ENCODE measurements at regions not wholly inside any gene's neighbourhood (a gene's known extent, or its start where the extent isn't known, plus 50 kb on each side); places are given as distances from the start of the nearest gene placed in this dataset.

DNA sequence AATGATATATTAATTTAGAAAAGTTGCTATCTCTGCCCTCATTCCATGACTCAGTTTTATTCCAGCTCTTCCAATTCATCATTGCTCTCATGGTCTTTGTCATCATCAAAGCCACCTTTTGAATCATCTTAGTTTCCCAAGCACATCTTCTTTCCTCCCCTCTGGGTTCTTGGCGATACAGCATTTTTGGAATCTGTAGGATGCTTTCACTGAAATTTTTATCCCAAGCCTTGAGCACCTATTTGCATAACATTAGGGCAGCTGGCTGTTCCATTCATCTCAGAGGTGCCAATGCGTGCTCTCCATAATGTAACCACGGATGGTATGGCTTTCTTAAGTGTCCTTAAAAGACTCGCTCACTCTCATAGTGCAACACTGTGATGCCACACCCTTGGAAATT, 100.4 kb downstream of the SNX5 start:
- Histone ChIP-seq H3K79me2 (ENCODE audit: insufficient read depth, low read length) (no peaks in the 10 kb centered on the region), H4K8ac (replicated peaks; ENCODE audit: insufficient read length, low read depth, low read length) (no peak overlapping the region), H3K27me3 (ENCODE audit: insufficient read depth, low read length) (no peaks in the 10 kb centered on the region), H2BK20ac (ENCODE audit: low read depth, low read length, poor library complexity, severe bottlenecking) (no peak overlapping the region), H4K20me1 (ENCODE audit: control insufficient read depth, insufficient read depth, insufficient read length) (no peaks in the 10 kb centered on the region), H4K5ac (ENCODE audit: insufficient read length, low read depth, low read length) (no peak overlapping the region), H2AFZ (ENCODE audit: low read length) (no peak overlapping the region), H3K79me1 (ENCODE audit: insufficient read depth, low read depth, low read length, poor library complexity, severe bottlenecking) (no peaks in the 10 kb centered on the region), H3K9me3 (ENCODE audit: control insufficient read depth, low read depth, low read length) (no peaks in the 10 kb centered on the region), H4K91ac (ENCODE audit: insufficient read length, low read depth, low read length) (no peak overlapping the region), H3K23me2 (ENCODE audit: insufficient read length, low read depth, low read length, poor library complexity, severe bottlenecking) (no peaks in the 10 kb centered on the region), H3K23ac (ENCODE audit: insufficient read length, low read depth, low read length) (no peak overlapping the region), H3K9ac (ENCODE audit: extremely low read depth, insufficient read length, low read length) (no peak overlapping the region), H3K14ac (ENCODE audit: insufficient read depth, low read length) (no peak overlapping the region), H3K56ac (ENCODE audit: insufficient read length, low read depth, low read length) (no peak overlapping the region), H3K4ac (ENCODE audit: low read depth, low read length) (no peak overlapping the region), H2AK5ac (ENCODE audit: insufficient read length, low read length) (no peak overlapping the region), H2BK15ac (ENCODE audit: low read depth, low read length) (no peak overlapping the region), H3T11ph (ENCODE audit: low read length) (no peak overlapping the region), H3K18ac (ENCODE audit: insufficient read length, low read depth, low read length) (no peak overlapping the region), H3K27ac (ENCODE audit: insufficient read length, low read depth, low read length) (no peak overlapping the region), H2BK5ac (ENCODE audit: insufficient read length, low read length) (no peak overlapping the region), H2BK120ac (ENCODE audit: low read depth, low read length, poor library complexity, severe bottlenecking) (no peak overlapping the region), H3K4me1 (ENCODE audit: insufficient read depth, low read length) (peaks cover 13% of the 10 kb centered on the region; the same call in 1 of the 2 replicates), H2BK12ac (ENCODE audit: insufficient read length, low read depth, low read length) (no peak overlapping the region), H3K4me2 (ENCODE audit: insufficient read depth, insufficient read length, low read length) (no peak overlapping the region)
- Mint-ChIP-seq H3K27me3 (ENCODE audit: low read depth) (no peaks in the 10 kb centered on the region; the same call in none of the 2 replicates), H3K27ac (peak overlapping the region in 2 of 3 experiments; percentile 38 to 50; a peak in 2 of 7 replicates), H3K36me3 (ENCODE audit: insufficient read depth in 1 of 3, low read depth in 3 of 3) (peaks cover 0 to 2% (median 0%) of the 10 kb centered on the region in 3 experiments; a peak in 1 of 7 replicates), H3K9me3 (no peaks in the 10 kb centered on the region; a peak in 1 of 5 replicates), H3K4me3 (no peak overlapping the region), H3K4me1 (peaks cover 57 to 62% of the 10 kb centered on the region in 2 experiments)
- no CpG with 5 or more reads among the region's 4 CpGs for WGBS (ENCODE audit: extremely low coverage, insufficient read length, low lambda C conversion rate)
- no peak for TF ChIP-seq CTCF (conservative IDR thresholded peaks at IDR 0.05)
- DNase-seq = no peak

Data from H9 (cell line).